GM21447 (cell line): ENCODE measurements at regions not wholly inside any gene's neighbourhood (a gene's known extent, or its start where the extent isn't known, plus 50 kb on each side); places are given as distances from the start of the nearest gene placed in this dataset.

ENCODE experiments used
- ATAC-seq: cut with Tn5 transposase; IDR thresholded peaks from one replicate; pipeline ENCODE4 v1.9.1; 2021; ENCODE audit not compliant: unreplicated experiment

DNA sequence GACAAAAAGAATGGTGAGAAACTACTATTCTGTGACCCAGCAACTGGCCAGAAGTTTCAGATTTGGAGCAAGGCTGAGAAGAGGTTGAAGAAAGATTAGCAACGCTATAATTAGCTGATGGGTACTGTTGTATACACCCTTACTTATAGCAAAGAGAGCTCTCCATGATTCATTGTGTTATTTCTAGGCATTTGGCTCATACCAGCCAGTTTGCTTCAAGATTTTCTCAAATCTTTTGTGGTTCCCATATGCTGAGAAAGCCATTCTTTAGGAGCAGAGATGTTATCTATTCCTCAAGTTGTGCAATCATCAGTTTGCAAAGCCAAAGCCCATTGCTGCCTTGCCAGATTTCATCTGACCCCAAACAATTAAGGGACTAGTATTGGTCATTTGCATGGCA, 179.4 kb downstream of the ETS1 start:
- no peak for ATAC-seq

DNA sequence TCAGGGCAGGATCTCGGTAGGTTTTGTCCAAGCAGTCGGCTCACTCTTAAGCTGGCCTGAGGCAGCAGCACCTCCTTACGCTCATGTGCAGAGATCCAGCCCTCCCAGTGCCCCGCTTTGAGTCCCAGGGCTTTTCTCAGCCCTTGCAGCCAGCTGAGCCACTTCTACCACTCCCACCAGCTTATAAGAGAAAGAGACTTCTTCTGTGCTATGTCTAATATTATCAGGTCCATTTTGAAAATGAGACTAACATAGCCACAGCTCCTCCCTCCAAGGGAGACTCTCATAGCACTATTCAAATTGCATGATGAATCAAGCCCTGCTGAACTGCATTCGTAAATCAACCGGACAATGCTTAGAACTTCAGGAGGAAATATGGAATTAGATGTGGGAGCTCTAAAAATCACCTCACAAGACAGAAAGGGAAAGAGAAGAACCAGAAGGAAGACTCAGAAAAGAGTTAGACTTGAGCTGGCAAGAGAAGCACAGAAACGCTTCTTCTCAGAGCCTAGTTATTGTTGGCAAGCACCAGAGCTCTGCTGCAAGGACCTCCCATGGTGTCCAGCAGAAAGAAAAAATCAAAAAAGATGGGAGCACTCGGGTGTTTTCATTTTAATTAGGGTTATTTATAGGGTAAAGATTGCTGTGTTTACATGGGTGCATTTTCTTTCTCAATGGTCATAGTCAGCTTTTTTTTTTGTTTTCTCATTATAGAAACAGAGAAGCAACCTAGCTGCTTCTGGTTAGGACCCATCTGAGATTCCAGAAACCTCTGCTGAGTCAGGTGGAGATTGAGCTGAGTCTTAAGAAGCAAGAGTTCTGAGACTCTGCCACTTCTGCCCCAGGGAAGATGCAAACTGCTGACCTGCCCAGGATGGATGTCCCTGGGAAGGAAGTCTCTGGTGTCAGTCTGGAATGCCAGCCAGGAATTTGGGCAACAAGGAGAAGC, 181.4 kb downstream of the ETS1 start:
- no peak for ATAC-seq

DNA sequence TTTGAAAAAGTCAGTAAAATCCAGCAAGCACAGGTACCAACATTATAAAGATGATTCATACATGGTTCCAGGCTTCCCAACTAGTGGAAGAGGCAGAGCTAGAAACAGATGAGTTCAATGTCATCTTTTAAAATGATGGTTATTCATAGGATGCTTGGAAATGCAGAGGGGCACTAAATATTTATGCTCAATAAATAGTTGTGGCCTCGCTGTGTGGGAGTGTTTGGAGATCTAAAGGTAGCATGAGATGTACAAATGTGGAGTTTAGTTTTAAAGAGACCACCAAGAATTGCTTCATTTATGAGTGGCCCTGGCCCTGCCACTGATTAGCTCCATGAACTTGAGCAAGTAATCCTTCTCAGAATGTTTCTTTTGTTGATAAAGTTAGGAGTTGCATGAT, 182.2 kb downstream of the ETS1 start:
- ATAC-seq: no peak

DNA sequence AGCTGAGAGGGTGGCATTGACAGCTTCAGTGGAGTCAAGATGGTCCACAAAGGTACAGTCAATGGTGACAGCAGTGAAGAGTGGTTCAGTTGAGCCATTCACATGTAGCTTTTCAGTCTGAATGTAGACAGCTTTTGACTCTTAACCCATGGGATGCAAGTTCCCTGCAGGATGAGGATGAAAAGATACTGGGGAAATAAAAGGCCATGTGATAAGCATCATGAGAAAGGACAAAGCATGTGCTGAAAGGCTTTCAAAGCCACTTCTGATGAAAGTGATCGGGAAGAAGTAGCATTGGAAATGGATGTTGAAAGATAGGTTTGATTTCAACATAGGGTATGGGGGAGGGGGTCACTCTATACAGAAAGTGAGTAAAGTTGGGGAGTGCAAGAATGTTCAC, 182.9 kb downstream of the ETS1 start:
- no peak for ATAC-seq

DNA sequence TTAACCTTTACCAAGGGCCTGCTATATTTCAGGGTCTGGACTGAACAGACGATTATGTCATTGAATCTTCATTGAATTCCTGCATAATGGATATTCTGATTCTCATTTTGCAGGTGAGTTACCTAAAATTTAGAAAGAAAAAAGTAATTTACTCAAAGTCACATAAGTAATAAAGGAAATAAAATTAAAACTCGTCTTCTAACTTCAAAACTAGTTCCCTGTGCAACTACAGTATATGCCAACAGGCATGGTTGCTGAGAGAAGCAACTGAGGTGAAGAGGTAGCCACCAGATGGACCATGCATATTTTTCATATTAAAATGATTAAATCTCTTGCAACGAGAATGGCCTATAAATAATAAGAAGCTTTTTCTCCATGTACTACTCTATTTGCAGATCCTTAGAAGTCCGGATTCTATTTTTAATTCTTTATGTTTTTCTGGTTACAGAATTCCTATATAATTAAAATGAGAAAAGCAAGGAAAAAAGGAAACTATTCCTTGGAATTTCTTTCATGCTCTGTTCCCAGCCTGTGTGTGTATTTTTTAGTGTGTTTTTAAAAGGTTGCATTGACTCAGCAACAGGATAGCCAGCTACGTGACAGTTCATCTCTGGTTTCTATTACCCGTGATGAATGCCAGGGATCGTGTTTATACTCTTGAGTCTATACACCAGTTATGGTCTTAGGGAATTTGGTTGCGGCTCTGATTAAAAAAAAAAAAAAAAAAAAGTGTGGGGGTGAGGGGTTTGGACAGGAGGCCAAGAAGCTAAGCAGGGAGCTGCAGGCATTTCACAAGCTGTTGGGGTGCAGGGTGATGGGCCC, 186.8 kb downstream of the ETS1 start:
- no peak for ATAC-seq

DNA sequence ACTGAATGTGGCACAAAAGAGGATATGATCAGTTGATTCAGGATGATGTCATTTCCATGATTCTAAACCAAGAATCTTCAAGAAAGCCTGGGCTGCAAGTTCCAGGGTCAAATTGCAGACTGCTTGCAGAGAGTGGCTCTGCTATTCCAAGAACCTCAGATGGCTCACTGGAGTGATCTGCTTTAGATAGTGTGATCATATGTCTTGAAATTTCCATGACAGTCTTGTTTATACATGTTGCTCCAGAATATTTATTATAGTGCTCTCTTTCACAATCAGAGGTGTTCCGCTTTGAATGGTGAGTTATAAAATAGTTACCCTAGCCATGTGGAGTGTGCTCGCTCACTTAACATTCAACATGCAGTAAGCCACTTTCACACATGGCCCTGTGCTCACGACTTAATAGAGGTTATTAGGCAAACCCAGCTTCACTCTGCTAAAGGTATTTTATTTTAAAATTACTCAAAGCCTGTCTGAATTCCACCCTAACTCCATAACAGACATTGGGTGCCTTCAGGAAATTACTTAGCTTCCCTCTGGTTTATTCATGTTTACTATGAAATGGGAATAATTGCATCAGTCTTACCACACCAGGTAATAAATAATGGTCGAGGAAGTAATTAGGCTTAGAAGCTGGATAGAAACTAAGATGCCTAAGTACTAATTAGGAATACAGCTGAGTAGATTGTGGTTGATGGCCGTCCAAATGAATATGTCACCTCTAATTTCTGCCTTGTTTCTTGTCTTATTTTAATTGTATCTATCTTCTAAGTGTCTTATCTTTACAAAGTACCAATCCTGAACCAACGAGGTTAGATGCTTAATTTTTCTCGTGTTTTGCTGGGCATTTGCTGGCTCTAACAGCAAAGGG, 187.9 kb downstream of the ETS1 start:
- ATAC-seq: peak; percentile 78

DNA sequence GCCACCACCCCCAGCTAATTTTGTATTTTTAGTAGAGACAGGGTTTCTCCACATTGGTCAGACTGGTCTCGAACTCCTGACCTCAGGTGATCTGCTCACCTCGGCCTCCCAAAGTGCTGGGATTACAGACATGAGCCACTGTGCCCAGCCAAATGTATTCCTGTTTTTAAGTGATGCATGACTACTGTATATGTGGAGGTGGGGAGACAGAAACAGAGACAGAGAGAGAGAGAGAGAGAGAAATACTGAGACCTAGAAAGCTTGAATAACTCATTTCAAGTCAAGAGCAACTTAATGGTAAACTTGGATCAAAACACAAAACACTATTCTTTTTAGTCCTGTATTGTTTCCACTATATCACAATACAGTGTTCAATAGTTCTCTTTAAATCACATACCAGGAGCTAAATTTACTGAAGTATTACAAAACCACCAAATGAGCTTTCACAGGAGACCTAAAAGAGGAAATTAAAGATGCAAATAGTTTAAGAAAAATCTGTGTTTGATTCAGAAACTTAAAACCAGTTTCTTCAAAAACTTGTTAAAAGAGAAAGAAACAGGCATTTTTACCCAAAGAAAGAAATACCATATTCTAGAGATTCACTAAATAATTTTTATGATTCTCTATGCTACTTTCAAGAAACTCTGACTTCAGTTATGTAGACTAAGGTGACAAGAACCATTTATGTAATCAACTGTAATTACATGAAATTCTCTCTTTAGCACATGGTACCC, 188.7 kb downstream of the ETS1 start:
- ATAC-seq: peak; percentile 33

DNA sequence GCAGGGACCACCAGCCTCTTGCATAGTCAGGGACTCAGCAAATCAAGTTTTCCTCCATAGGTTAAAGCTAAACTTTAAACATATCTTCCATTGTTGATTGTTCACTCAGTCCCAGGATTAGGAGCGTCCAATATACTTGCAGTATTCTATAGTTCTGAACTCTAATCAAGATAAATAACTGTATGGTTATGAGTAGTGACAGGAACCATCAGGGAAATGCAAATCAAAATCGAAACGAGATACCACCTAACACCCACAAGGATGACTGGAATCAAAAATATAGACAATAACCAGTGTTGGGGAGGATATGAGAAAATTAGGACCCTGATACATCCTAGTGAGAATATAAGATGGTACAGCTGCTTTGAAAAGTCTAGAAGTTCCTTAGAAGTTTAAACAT, 190.0 kb downstream of the ETS1 start:
- no peak for ATAC-seq

DNA sequence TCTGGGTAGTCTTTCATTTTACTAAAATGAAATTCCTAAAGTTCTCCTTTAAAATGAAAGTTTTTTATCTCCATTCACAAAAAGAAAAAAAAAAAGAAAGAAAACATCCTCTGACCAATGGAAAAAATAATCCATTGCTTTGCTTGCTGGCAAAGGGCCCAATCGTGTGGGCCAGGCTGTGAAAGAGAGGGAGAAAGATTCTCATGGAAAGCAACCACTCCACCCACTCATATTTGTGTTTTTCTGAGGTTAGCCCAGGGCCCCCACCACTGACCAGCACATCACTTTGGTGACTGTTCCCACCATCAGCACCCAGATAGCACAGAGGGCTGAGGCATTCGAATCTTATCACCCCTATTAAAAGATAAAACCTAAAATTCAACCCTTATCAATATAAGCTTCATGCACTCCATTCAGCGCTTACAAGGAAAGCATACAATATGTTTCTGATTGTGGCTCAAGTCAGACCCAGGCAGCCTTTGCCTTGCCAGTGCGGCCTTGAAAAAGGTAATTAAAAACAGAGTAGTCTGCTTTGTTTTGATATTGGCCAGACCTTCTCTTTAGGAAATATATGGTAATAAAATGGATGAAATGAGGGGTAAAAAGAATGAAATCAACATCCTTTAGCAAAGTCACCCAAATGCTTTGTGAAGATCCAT, 192.8 kb downstream of the ETS1 start:
- no peak for ATAC-seq

DNA sequence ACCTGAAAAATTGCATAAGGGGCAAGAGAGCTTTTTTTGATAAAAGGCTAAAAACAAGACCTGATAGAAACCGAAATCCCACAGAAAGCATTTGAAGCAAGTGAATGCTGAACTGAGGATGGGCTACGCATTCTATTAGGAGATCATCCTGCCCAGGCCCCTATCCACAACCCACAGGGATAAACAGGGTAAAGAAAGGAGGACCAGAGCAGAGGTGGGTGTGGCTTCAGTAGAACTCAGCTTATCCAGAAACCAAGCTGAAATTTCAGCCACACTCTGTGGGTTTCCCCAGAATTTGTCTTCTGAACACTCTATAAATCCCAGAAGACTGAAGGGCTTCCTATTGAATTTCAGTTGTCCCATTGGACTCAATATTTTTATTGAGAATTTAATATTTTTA, 195.1 kb downstream of the ETS1 start:
- no peak for ATAC-seq

DNA sequence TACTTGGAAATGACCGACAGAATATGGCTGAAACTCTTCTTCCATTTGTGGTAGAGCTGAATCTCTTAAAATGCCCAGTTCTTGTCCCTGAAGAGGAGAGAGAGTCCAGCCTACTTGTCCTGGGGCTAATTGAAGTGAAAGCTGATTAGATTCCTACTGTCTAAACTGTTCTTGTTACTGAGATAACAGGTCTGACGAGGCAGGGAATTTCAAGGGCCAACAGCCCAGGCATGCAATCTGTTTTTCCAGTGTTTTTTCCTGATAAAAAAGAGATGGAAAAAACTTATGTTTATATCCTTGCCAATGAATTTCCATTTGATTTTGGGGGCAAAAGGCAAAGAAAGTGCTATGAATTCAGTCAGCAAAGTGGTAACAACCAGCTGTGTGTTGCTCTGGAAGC, 195.5 kb downstream of the ETS1 start:
- ATAC-seq: no peak

DNA sequence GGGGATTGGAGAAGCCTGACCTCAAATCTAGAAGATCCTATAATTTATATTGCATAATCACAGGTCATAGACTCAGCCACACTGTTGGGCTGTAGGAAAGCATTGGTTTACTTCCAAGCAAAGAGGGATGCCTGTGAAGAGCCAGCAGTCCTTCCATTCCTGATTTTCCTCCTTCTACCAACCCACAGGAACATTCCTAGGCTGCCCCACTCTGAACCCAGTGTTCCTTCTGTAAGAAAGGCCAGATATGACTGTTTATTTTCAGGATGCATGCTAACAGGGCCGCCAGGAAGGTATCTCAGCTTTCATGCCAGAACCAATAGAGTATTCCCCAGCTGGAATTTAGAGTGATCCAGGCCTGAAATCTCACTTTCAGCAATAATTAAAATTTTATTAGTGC, 197.1 kb downstream of the ETS1 start:
- no peak for ATAC-seq

DNA sequence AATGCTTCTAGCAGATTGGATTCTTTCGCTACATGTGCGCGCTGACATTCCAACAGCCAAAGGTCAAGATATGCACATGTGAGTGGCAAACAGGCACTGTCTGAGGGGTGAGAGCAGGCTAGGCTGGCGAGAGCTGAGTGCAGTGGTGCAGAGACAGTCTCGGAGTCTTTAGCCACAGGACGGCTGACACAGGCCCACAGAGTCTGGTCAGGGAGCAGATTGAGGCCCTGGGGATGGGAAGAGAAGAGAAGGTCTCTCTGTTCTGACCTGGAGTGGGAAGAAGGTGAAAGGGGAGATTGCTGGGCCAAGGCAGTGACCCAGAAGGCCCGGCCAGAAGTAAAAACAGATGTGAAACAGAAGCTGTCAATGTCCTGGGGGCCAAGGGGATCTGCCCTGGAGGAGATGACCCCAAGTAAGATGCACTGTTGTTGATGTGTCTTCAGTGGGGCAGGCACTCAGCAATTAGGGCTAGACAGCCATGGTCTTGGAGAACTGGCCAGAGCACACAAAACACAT, 197.8 kb downstream of the ETS1 start:
- ATAC-seq: no peak

DNA sequence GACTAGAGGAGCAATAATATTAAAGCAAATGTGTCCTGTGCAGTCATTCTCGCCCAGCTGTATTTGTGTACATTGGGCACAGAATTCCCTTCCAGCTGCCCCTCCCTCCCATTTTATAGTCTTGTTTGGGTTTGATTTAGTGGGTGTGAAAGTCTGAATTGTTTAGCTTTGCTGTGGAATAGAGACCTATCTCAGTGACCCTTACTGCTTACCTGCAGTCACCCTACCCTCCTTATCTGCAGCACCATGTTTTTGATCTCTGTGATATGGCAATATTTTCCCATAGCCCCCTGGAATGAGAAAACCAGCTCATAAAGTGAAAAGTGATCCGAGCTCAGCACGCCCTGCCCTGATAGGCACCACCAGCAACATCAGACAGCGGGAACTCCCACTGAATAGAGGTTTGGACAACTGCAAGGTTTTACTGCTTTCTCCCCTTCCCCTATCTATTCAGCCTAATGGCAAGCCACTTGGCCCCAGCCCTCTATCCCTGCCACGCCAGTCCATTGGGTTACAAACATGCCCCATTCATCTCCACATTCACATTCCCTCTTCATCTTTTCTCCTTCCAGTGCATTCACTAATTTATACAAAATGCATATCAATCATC, 199.0 kb downstream of the ETS1 start:
- ATAC-seq: no peak

DNA sequence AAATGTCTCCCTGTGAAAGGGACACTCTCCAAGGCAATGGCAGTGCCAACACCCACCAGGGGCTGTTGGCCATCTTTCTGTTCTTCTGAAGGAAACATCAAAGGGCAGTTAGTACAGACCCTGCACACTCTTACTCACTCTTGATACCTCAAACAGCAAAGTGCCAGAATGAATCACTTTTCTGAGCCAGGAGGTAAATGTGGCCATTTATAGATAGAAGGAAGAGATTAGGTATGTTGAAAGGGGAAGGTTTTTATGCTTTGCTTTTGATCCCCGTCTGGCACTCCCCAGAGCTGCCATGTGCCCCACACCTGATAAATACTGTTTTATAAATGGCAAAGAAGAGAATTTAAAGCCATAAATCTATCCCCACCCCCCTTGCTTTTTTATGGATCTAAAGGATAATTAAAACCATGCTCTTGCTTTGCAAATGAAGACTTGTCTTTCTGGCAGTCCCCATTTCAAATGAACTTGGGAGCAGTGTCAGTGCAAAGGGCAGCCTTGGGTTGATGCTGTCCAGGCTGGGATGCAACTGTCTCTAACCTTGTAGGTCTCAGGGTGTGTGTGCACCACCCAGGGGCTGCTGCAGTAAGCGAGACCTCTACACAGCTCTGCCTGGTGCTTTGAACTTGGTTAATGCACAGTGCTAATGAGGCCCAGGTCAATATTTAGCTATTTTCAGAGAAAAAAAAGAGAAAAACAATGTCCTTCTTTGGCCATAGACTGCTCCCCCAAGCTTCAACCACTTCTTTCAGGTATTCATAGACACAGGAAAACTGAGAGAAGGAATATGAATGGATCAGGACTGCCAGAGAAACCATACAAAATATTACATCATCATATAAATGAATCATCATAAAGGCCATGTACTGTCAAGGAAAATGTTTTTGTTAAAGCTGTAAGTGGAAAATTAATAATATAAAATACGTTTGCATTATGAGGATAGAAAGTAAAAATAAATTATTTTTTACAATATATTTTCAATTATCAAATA, 207.5 kb downstream of the ETS1 start:
- no peak for ATAC-seq

DNA sequence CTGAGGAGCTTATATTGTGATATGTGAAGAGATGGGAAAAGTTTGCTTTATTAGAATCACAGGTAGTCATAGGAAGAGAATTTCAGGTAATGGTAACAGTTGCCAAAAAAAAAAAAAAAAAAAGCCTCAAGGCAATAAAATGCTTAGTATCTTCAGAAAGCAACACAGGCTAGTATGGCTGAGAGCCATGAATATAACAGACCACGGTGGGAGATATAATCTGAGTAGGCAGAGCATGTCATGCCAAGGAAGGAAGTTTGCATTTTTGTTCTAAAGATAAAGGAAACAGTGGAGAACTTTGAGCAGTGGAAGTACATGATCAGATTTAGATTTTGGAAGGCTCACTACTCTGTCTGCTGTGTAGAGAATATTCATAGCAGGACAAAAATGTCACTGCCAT, 211.4 kb downstream of the ETS1 start:
- no peak for ATAC-seq

DNA sequence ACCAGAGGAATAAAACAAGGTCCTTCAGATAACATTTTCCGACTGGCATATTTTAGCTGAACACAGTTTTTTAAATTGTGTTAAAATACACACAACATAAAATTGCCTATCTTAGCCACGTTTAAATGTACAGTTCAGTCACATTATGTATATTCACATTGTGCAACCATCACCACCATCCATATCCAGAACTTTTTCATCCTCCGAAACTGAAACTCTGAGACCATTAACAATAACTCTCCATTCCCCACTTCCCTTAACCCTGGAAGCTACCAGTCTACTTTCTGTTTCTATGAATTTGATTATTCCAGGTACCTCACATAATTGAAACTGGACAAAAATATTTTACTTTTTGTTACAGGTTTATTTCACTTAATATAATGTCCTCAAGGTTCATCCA, 213.3 kb downstream of the ETS1 start:
- ATAC-seq: no peak

DNA sequence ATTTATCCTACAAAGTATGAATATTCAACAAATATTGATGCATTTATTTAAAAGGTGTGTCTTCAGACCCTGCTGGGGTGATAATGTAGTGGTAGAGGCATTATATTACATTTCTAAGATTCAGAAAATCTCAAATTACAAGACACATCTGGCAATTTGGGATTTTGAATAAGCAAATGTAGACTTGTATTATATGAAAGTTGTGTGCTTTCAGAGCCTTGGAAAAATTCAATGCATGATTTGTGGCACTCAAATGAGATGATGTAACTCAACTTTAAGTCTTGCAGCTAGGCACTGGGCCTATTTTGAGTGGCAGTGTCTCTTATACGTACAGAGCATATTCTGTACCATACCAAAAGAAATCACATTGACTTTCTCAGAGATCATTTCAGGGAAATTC, 214.4 kb downstream of the ETS1 start:
- ATAC-seq: no peak
